Pancreas (tissue), 10 donors: ENCODE measurements at regions not wholly inside any gene's neighbourhood (a gene's known extent, or its start where the extent isn't known, plus 50 kb on each side); places are given as distances from the start of the nearest gene placed in this dataset.

Source experiments
- ATAC-seq, 4 donors: fragments of 200-7000 bp; cut with Tn5 transposase; one replicate each; pipeline versions ENCODE4 v1.8.0 to v1.9.1; 2020; ENCODE audit warnings: mild to moderate bottlenecking in 4 of 4, moderate library complexity in 4 of 4
- DNase-seq, 6 donors: peaks; one replicate each; pipeline ENCODE4 v3.0.0-alpha.2; 2020
- FAIRE-seq: peaks from 2 replicates; lab custom pipeline; 2012; peaks lifted over from hg19 to GRCh38; lab: Jason Lieb, UNC
- H3K27ac ChIP-seq, 4 donors: fragments of 200-600 bp; sonication (generic); 1 replicate in 3 of 4; 2 replicates in 1 of 4; pipeline versions ENCODE4 v1.5.0 to v1.8.0; 2020
- H3K27me3 ChIP-seq, 4 donors: fragments of 200-600 bp; one replicate each; pipeline ENCODE4 v1.8.0; 2021
- H3K36me3 ChIP-seq, 3 donors: fragments of 200-600 bp; sonication (generic) in 1 of 3; one replicate each; pipeline versions ENCODE4 v1.5.0 to v1.8.0; 2020 to 2021
- H3K4me1 ChIP-seq, 3 donors: fragments of 200-600 bp; one replicate each; pipeline ENCODE4 v1.8.0; 2021
- H3K4me3 ChIP-seq, 4 donors: fragments of 200-600 bp; sonication (generic) in 2 of 4; one replicate each; pipeline versions ENCODE4 v1.5.0 to v1.8.0; 2020 to 2021
- H3K9me3 ChIP-seq, 4 donors: fragments of 200-600 bp; one replicate each; pipeline ENCODE4 v1.8.0; 2021
- CTCF ChIP-seq, 4 donors: fragments of 200-600 bp; sonication (generic) in 3 of 4; IDR thresholded peaks; one replicate each; pipeline versions ENCODE4 v1.5.0 to v1.8.0; 2021; ENCODE audit warnings: antibody characterized with exemption in 4 of 4
- WGBS, 2 donors: extraction: QIAGEN DNeasy Blood & Tissue Kit; methylation state at CpG; one replicate each; pipeline ENCODE4 v1.1.7; 2013; 5-methylcytosine and 5-hydroxymethylcytosine counted together
- intact Hi-C, 3 donors: fragments of 100-400 bp; cut with DNase I; formaldehyde crosslinking; loops; one replicate each; pipeline versions ENCODE4 v1.11.1 to v1.14.2; 2022
- donor health status: healthy with polysubstance abuse.
- donor health status: DM: no; HTN: no; CAD: no; lungs with moderate emphysema.
- donor health status: DM: no; HTN: no; CAD: no.
- donor health status: control.
- donor health status: control.
- donor health status: Bipolar disorder and iron deficiency.
- donor health status: DM: yes; HTN: yes; CAD: no.
- donor health status: DM: no; HTN: no; CAD: no.
- donor health status: DM: no; HTN: no; CAD: no.
- donor health status: DM: yes; HTN: yes; CAD: no.

GRCh38 chr20:53870426-53871315 is 199.7 kb downstream of the BCAS1 start:
- H3K27ac ChIP-seq, result peak overlapping the region in 3 of 4 donors; percentile 68 to 87 (median 81)
- ATAC-seq, result no peak
- DNase-seq, result no peak
- H3K27me3 ChIP-seq, result no peaks in the 10 kb centered on the region
- intact Hi-C loops, result no loop called here
- no peaks in the 10 kb centered on the region for H3K9me3 ChIP-seq
- no peak for TF ChIP-seq CTCF (IDR thresholded peaks at IDR 0.05)
- no peak overlapping the region for H3K4me3 ChIP-seq
- no peak for FAIRE-seq
- H3K36me3 ChIP-seq, result no peaks in the 10 kb centered on the region
- peaks cover 29 to 54% (median 45%) of the 10 kb centered on the region in 3 donors for H3K4me1 ChIP-seq
- WGBS, 2 donors, result 26 to 29% methylated on average over 9 of the region's 9 CpGs

- Histone ChIP-seq H3K36me3 (no peaks in the 10 kb centered on the region), H3K27me3 (no peaks in the 10 kb centered on the region), H3K27ac (peak overlapping the region; percentile 51 to 87 (median 74)), H3K4me3 (no peak overlapping the region), H3K9me3 (no peaks in the 10 kb centered on the region), H3K4me1 (peaks cover 37 to 64% (median 55%) of the 10 kb centered on the region in 3 donors)
- ATAC-seq (peak; percentile 67 to 86 (median 80)), DNase-seq (peak in 5 of 6 donors; percentile 57 to 86 (median 76)), FAIRE-seq (no peak)
- WGBS, 2 donors, result 9 to 12% methylated on average over 8 of the region's 8 CpGs
- intact Hi-C loops, result loop anchor here in 1 of 3 donors (10.0 kb wide), 1 partner anchor 285 kb away; no protein-coding TSS in a partner anchor
- TF ChIP-seq CTCF (IDR thresholded peaks at IDR 0.05), result peak; percentile 34 to 54 (median 51)
Observed at GRCh38 chr20:53869466-53870258, 200.7 kb downstream of the BCAS1 start.

- FAIRE-seq, result no peak
- intact Hi-C loops, result loop anchor here in 1 of 3 donors (10.0 kb wide), 1 partner anchor 283 kb away; no protein-coding TSS in a partner anchor
- peaks cover 41 to 73% (median 66%) of the 10 kb centered on the region in 3 donors for H3K4me1 ChIP-seq
Observed at GRCh38 chr20:53867741-53868351, 202.5 kb downstream of the BCAS1 start.

More at GRCh38 chr20:53867741-53868351, 202.5 kb downstream of the BCAS1 start:
- Histone ChIP-seq H3K4me3 (no peak overlapping the region), H3K9me3 (no peaks in the 10 kb centered on the region), H3K27me3 (no peaks in the 10 kb centered on the region), H3K36me3 (no peaks in the 10 kb centered on the region), H3K27ac (peak overlapping the region in 3 of 4 donors; percentile 51 to 91 (median 88))
- 67 to 75% methylated on average over 6 of the region's 6 CpGs for WGBS, 2 donors
- DNase-seq (no peak), ATAC-seq (no peak)
- no peak for TF ChIP-seq CTCF (IDR thresholded peaks at IDR 0.05)
